ENCODE measurements at regions not wholly inside any gene's neighbourhood (a gene's known extent, or its start where the extent isn't known, plus 50 kb on each side); places are given as distances from the start of the nearest gene placed in this dataset.

GRCh38 chr17:79349506-79350400, 261.1 kb downstream of the RBFOX3 start:
- no peak for TF ChIP-seq POLR2A (IDR thresholded peaks at IDR 0.05)
- TF ChIP-seq CTCF (IDR thresholded peaks at IDR 0.05), result no peak
